ENCODE measurements at regions not wholly inside any gene's neighbourhood (a gene's known extent, or its start where the extent isn't known, plus 50 kb on each side); places are given as distances from the start of the nearest gene placed in this dataset.

DNA sequence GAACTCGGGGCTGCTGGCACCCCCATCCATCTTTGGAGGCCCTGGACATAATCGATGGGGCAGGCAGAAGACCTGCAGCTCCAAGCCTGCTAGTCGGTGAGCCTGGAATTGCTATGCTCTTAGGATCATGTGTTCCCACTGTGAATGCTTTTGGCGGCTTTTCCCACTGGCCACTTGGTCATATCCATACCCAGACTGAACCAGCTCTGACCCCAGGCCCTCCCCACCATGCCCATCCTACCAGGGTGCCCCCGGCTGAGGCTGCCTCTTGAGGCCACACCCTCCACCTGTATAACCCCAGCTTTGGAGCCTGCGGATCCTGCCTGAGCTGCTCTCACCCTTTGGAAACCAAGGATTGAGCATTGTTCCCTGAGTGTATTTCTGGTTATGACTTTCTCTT is 113.5 kb downstream of the TENT4A start:
- TF ChIP-seq, protein P1, sequence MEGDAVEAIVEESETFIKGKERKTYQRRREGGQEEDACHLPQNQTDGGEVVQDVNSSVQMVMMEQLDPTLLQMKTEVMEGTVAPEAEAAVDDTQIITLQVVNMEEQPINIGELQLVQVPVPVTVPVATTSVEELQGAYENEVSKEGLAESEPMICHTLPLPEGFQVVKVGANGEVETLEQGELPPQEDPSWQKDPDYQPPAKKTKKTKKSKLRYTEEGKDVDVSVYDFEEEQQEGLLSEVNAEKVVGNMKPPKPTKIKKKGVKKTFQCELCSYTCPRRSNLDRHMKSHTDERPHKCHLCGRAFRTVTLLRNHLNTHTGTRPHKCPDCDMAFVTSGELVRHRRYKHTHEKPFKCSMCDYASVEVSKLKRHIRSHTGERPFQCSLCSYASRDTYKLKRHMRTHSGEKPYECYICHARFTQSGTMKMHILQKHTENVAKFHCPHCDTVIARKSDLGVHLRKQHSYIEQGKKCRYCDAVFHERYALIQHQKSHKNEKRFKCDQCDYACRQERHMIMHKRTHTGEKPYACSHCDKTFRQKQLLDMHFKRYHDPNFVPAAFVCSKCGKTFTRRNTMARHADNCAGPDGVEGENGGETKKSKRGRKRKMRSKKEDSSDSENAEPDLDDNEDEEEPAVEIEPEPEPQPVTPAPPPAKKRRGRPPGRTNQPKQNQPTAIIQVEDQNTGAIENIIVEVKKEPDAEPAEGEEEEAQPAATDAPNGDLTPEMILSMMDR (IDR thresholded peaks at IDR 0.05): no peak
- no peak for TF ChIP-seq EZH2 (IDR thresholded peaks at IDR 0.05; ENCODE audit: borderline replicate concordance, insufficient read depth, low read depth, low read length, poor library complexity, severe bottlenecking)
